NK-92 treated with Interleukin-12 subunit alpha and Interleukin-12 subunit beta, amount 100 ng/mL, for 24 hours (cell line): ENCODE measurements at regions not wholly inside any gene's neighbourhood (a gene's known extent, or its start where the extent isn't known, plus 50 kb on each side); places are given as distances from the start of the nearest gene placed in this dataset.

Source experiments
- DNase-seq: peaks from one replicate; lab custom pipeline; 2025; lab: John Stamatoyannopoulos, UW

GRCh38 chr4:163871078-163871477 is 376.6 kb downstream of the TMA16 start:
- no peak for DNase-seq

- DNase-seq: no peak
Observed at GRCh38 chr4:163875327-163875726, 380.8 kb downstream of the TMA16 start.

- DNase-seq: no peak
Observed at GRCh38 chr4:163878336-163879121, 384.0 kb downstream of the TMA16 start.

- no peak for DNase-seq
Observed at GRCh38 chr4:163892417-163892816, 397.9 kb downstream of the TMA16 start.

GRCh38 chr4:163895378-163896005 is 401.0 kb downstream of the TMA16 start:
- DNase-seq: no peak

- DNase-seq: no peak
Observed at GRCh38 chr4:163901319-163901718, 406.8 kb downstream of the TMA16 start.

GRCh38 chr4:163902417-163902816 is 407.9 kb downstream of the TMA16 start:
- DNase-seq: no peak

GRCh38 chr4:163911891-163912290 is 417.4 kb downstream of the TMA16 start:
- DNase-seq: no peak

GRCh38 chr4:163913571-163913970 is 419.1 kb downstream of the TMA16 start:
- DNase-seq: no peak

- no peak for DNase-seq
Observed at GRCh38 chr4:163915896-163916295, 421.4 kb downstream of the TMA16 start.

- DNase-seq: no peak
Observed at GRCh38 chr4:163920426-163920825, 425.9 kb downstream of the TMA16 start.

- no peak for DNase-seq
Observed at GRCh38 chr4:163922302-163922701, 427.8 kb downstream of the TMA16 start.

GRCh38 chr4:163923092-163923491 is 428.6 kb downstream of the TMA16 start:
- no peak for DNase-seq

GRCh38 chr4:163930086-163930485 is 435.6 kb downstream of the TMA16 start:
- DNase-seq: no peak

GRCh38 chr4:163932504-163932903 is 438.0 kb downstream of the TMA16 start:
- no peak for DNase-seq

GRCh38 chr4:163939597-163939996 is 445.1 kb downstream of the TMA16 start:
- DNase-seq: no peak

- DNase-seq: no peak
Observed at GRCh38 chr4:163941221-163941905, 446.9 kb downstream of the TMA16 start.

- DNase-seq: no peak
Observed at GRCh38 chr4:163948920-163949455, 454.5 kb downstream of the TMA16 start.

- DNase-seq: no peak
Observed at GRCh38 chr4:163949976-163950601, 455.6 kb downstream of the TMA16 start.

- no peak for DNase-seq
Observed at GRCh38 chr4:163955288-163955687, 460.8 kb downstream of the TMA16 start.

- DNase-seq: no peak
Observed at GRCh38 chr4:163958751-163959150, 464.3 kb downstream of the TMA16 start.

GRCh38 chr4:163959932-163960331 is 465.4 kb downstream of the TMA16 start:
- no peak for DNase-seq
